WTC11 (cell line): ENCODE measurements at regions not wholly inside any gene's neighbourhood (a gene's known extent, or its start where the extent isn't known, plus 50 kb on each side); places are given as distances from the start of the nearest gene placed in this dataset.

ENCODE experiments used
- ATAC-seq: fragments of 200-7000 bp; cut with Tn5 transposase; 2 replicates; pipeline ENCODE4 v1.10.0; 2021; ENCODE audit warnings: mild to moderate bottlenecking, moderate library complexity
- CTCF ChIA-PET: fragments of 300-600 bp; sonication (Branson Sonifier 250); formaldehyde crosslinking; loops from one replicate; lab custom pipeline; 2021; ENCODE audit warnings: antibody characterized with exemption; lab: Charles Lee
- POLR2A ChIA-PET: fragments of 350-600 bp; sonication (Branson Sonifier 250); formaldehyde crosslinking; loops from one replicate; lab custom pipeline; 2021; ENCODE audit warnings: antibody characterized with exemption; lab: Charles Lee
- DNase-seq: peaks from one replicate; pipeline ENCODE4 v3.0.0; 2021; ENCODE audit warnings: low spot score
- H3K27ac Mint-ChIP-seq: 2 replicates; pipeline ENCODE4 v1.8.0; 2021; ENCODE audit warnings: mixed read lengths
- H3K27me3 Mint-ChIP-seq: 2 replicates; pipeline ENCODE4 v1.8.0; 2021; ENCODE audit warnings: low read depth, mild to moderate bottlenecking, moderate library complexity, mixed read lengths
- H3K36me3 Mint-ChIP-seq: 2 replicates; pipeline ENCODE4 v1.8.0; 2021; ENCODE audit warnings: mixed read lengths
- H3K4me1 Mint-ChIP-seq: 2 replicates; pipeline ENCODE4 v1.8.0; 2022; ENCODE audit warnings: mixed read lengths
- H3K4me3 Mint-ChIP-seq: 2 replicates; pipeline ENCODE4 v1.8.0; 2021; ENCODE audit warnings: mild to moderate bottlenecking, moderate library complexity, mixed read lengths
- H3K9me3 Mint-ChIP-seq: 2 replicates; pipeline ENCODE4 v1.8.0; 2021; ENCODE audit warnings: mixed read lengths
- ATF1 ChIP-seq: sonication (generic); formaldehyde crosslinking; IDR thresholded peaks from 2 replicates; pipeline ENCODE4 v1.8.1; 2023; ENCODE audit warnings: mild to moderate bottlenecking, moderate library complexity, missing genetic modification reagents
- CREB1 ChIP-seq: sonication (generic); formaldehyde crosslinking; IDR thresholded peaks from 2 replicates; pipeline ENCODE4 v1.8.0; 2023; ENCODE audit warnings: mild to moderate bottlenecking, missing genetic modification reagents
- E2F1 ChIP-seq: sonication (generic); formaldehyde crosslinking; IDR thresholded peaks from 2 replicates; pipeline ENCODE4 v1.8.0; 2022; ENCODE audit warnings: mild to moderate bottlenecking, missing genetic modification reagents
- EMX1 ChIP-seq: fragments of 250-450 bp; sonication (Bioruptor Pico); IDR thresholded peaks from 2 replicates; pipeline ENCODE4 v1.8.0; 2021; ENCODE audit warnings: mild to moderate bottlenecking
- ESRRA ChIP-seq: sonication (generic); formaldehyde crosslinking; IDR thresholded peaks from 2 replicates; pipeline ENCODE4 v1.8.1; 2022; ENCODE audit warnings: mild to moderate bottlenecking, missing genetic modification reagents, borderline replicate concordance
- IRF1 ChIP-seq: sonication (generic); formaldehyde crosslinking; IDR thresholded peaks from 2 replicates; pipeline ENCODE4 v1.8.0; 2023; ENCODE audit warnings: missing genetic modification reagents
- JUN ChIP-seq: sonication (generic); formaldehyde crosslinking; IDR thresholded peaks from 2 replicates; pipeline ENCODE4 v1.8.0; 2023; ENCODE audit warnings: mild to moderate bottlenecking, missing genetic modification reagents
- MXD4 ChIP-seq: fragments of 250-450 bp; sonication (Bioruptor Pico); IDR thresholded peaks from 2 replicates; pipeline ENCODE4 v1.8.0; 2021; ENCODE audit warnings: mild to moderate bottlenecking, moderate library complexity, borderline replicate concordance
- NFATC4 ChIP-seq: fragments of 250-450 bp; sonication (Bioruptor Pico); IDR thresholded peaks from 2 replicates; pipeline ENCODE4 v1.9.0; 2021; ENCODE audit warnings: mild to moderate bottlenecking
- NR2C2 ChIP-seq: sonication (generic); formaldehyde crosslinking; IDR thresholded peaks from 2 replicates; pipeline ENCODE4 v1.8.0; 2022; ENCODE audit warnings: mild to moderate bottlenecking, missing genetic modification reagents
- PRRX2 ChIP-seq: fragments of 250-450 bp; sonication (Bioruptor Pico); IDR thresholded peaks from 2 replicates; pipeline ENCODE4 v1.8.0; 2021; ENCODE audit warnings: mild to moderate bottlenecking
- RELA ChIP-seq: sonication (generic); formaldehyde crosslinking; IDR thresholded peaks from 2 replicates; pipeline ENCODE4 v1.8.1; 2022; ENCODE audit warnings: missing genetic modification reagents, mild to moderate bottlenecking, borderline replicate concordance
- RORB ChIP-seq: fragments of 250-450 bp; sonication (Bioruptor Pico); IDR thresholded peaks from 2 replicates; pipeline ENCODE4 v1.9.0; 2021; ENCODE audit warnings: mild to moderate bottlenecking
- SOX15 ChIP-seq: fragments of 250-450 bp; sonication (Bioruptor Pico); IDR thresholded peaks from 2 replicates; pipeline ENCODE4 v1.9.0; 2021; ENCODE audit warnings: mild to moderate bottlenecking
- SP1 ChIP-seq: sonication (generic); formaldehyde crosslinking; conservative IDR thresholded peaks from 2 replicates; pipeline ENCODE4 v1.8.1; 2022; ENCODE audit warnings: missing genetic modification reagents
- TEAD1 ChIP-seq: sonication (generic); formaldehyde crosslinking; IDR thresholded peaks from 2 replicates; pipeline ENCODE4 v1.8.0; 2022; ENCODE audit warnings: mild to moderate bottlenecking, missing genetic modification reagents
- ZBTB21 ChIP-seq: sonication (generic); formaldehyde crosslinking; IDR thresholded peaks from 2 replicates; pipeline ENCODE4 v1.8.1; 2023; ENCODE audit warnings: mild to moderate bottlenecking, missing genetic modification reagents, borderline replicate concordance
- ZNF671 ChIP-seq: fragments of 250-450 bp; sonication (Bioruptor Pico); IDR thresholded peaks from 2 replicates; pipeline ENCODE4 v1.8.0; 2021; ENCODE audit warnings: mild to moderate bottlenecking
- TF ChIP-seq, protein P1 (sequence below): fragments of 250-450 bp; sonication (Bioruptor Pico); conservative IDR thresholded peaks from 2 replicates; pipeline ENCODE4 v1.9.0; 2021; ENCODE audit warnings: mild to moderate bottlenecking
- TF ChIP-seq, protein P2 (sequence below): sonication (generic); formaldehyde crosslinking; IDR thresholded peaks from 2 replicates; pipeline ENCODE4 v1.8.0; 2022; ENCODE audit warnings: mild to moderate bottlenecking, missing genetic modification reagents
- TF ChIP-seq, protein P3 (sequence below): fragments of 250-450 bp; sonication (Bioruptor Pico); IDR thresholded peaks from 2 replicates; pipeline ENCODE4 v1.8.0; 2021; ENCODE audit warnings: mild to moderate bottlenecking
- TF ChIP-seq, protein P4 (sequence below): sonication (generic); formaldehyde crosslinking; IDR thresholded peaks from 2 replicates; pipeline ENCODE4 v1.8.1; 2022; ENCODE audit warnings: low read depth, missing genetic modification reagents, borderline replicate concordance
- TF ChIP-seq, protein P5 (sequence below): sonication (generic); formaldehyde crosslinking; IDR thresholded peaks from 2 replicates; pipeline ENCODE4 v1.8.1; 2023; ENCODE audit warnings: mild to moderate bottlenecking, missing genetic modification reagents, moderate library complexity

GRCh38 chr15:70395164-70395563, 297.4 kb upstream of the TLE3 start (continued):
- no peak for TF ChIP-seq NR2C2 (CRISPR knock-in tag)
- TF ChIP-seq, protein P1, sequence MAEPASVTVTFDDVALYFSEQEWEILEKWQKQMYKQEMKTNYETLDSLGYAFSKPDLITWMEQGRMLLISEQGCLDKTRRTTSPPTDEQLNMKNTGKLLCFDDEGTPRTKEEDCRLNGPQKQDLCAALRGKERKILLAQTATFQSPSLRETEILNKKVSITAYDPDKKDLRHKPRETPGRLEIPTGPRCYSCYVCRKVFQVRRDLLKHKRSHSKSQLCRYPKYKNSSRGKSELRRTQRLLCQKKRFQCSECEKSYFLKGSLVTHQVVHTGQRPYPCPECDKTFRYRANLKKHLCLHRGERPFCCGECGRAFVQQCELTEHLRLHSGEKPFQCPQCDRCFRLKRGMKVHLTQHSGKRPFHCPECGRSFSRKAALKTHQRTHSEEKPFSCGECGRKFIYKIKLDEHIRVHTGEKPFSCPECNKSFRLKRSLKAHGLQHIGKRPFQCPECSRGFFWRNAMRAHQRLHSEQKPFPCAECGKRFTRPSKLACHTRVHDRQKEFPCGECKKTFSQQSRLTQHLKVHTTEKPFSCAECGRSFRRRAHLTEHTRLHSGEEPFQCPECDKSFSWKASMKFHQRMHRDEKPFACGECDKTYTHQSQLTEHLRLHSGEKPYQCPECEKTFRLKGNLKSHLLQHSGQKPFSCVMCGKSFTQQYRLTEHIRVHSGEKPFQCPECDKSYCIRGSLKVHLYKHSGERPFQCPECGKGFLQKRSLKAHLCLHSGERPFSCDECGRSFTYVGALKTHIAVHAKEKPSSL: no peak
- TF ChIP-seq E2F1: no peak
- TF ChIP-seq SOX15 (CRISPR knock-in tag): no peak
- TF ChIP-seq PRRX2: no peak
- TF ChIP-seq TEAD1: no peak
- TF ChIP-seq ESRRA (CRISPR knock-in tag): no peak
- no peak for TF ChIP-seq CREB1 (CRISPR knock-in tag)
- TF ChIP-seq, all 79 proteins: peak for 0

DNA sequence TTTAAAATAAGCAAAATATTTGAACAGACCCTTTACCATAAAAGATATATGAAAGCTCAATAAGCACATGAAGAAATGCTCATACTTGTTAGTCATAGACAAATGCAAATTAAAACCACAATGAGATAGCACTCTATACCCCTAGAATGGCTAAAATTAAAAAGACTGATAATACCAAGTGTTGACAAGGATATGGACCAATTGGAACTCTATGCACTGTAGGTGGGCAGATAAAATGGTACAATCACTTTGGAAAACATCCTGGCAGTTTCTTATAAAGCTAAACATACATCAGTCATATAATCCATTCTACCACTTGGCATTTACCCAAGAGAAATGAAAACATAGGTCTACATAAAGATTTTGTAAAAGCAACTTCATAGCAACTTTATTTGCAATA, 293.0 kb upstream of the TLE3 start:
- H3K4me3 Mint-ChIP-seq: no peak overlapping the region
- H3K4me1 Mint-ChIP-seq: peaks cover 26% of the 10 kb centered on the region
- peaks cover 3% of the 10 kb centered on the region; the same call in 1 of the 2 replicates for H3K27me3 Mint-ChIP-seq
- TF ChIP-seq, protein P2, sequence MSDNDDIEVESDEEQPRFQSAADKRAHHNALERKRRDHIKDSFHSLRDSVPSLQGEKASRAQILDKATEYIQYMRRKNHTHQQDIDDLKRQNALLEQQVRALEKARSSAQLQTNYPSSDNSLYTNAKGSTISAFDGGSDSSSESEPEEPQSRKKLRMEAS (CRISPR knock-in tag): no peak
- no peak for TF ChIP-seq IRF1 (CRISPR knock-in tag)
- TF ChIP-seq ZBTB21 (CRISPR knock-in tag): no peak
- TF ChIP-seq NFATC4: no peak
- TF ChIP-seq, protein P3, sequence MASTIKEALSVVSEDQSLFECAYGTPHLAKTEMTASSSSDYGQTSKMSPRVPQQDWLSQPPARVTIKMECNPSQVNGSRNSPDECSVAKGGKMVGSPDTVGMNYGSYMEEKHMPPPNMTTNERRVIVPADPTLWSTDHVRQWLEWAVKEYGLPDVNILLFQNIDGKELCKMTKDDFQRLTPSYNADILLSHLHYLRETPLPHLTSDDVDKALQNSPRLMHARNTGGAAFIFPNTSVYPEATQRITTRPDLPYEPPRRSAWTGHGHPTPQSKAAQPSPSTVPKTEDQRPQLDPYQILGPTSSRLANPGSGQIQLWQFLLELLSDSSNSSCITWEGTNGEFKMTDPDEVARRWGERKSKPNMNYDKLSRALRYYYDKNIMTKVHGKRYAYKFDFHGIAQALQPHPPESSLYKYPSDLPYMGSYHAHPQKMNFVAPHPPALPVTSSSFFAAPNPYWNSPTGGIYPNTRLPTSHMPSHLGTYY (CRISPR knock-in tag): no peak
- TF ChIP-seq, protein P4, sequence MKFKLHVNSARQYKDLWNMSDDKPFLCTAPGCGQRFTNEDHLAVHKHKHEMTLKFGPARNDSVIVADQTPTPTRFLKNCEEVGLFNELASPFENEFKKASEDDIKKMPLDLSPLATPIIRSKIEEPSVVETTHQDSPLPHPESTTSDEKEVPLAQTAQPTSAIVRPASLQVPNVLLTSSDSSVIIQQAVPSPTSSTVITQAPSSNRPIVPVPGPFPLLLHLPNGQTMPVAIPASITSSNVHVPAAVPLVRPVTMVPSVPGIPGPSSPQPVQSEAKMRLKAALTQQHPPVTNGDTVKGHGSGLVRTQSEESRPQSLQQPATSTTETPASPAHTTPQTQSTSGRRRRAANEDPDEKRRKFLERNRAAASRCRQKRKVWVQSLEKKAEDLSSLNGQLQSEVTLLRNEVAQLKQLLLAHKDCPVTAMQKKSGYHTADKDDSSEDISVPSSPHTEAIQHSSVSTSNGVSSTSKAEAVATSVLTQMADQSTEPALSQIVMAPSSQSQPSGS (CRISPR knock-in tag): no peak
- TF ChIP-seq, protein P5, sequence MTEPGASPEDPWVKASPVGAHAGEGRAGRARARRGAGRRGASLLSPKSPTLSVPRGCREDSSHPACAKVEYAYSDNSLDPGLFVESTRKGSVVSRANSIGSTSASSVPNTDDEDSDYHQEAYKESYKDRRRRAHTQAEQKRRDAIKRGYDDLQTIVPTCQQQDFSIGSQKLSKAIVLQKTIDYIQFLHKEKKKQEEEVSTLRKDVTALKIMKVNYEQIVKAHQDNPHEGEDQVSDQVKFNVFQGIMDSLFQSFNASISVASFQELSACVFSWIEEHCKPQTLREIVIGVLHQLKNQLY (CRISPR knock-in tag): no peak
- TF ChIP-seq EMX1 (CRISPR knock-in tag): no peak
- TF ChIP-seq ATF1 (CRISPR knock-in tag): no peak
- TF ChIP-seq ZNF671 (CRISPR knock-in tag): no peak
- no peak for TF ChIP-seq TEAD1
- no peak for TF ChIP-seq RELA (CRISPR knock-in tag)
- TF ChIP-seq RORB (CRISPR knock-in tag): no peak
- TF ChIP-seq MXD4 (CRISPR knock-in tag): no peak
- TF ChIP-seq JUN (CRISPR knock-in tag): no peak
- TF ChIP-seq SP1: no peak
- TF ChIP-seq, all 79 proteins: peak for 0
- Mint-ChIP-seq H3K9me3 (peaks cover 9% of the 10 kb centered on the region), H3K36me3 (no peaks in the 10 kb centered on the region), H3K27ac (no peak overlapping the region)
- POLR2A ChIA-PET: no interaction called here
- DNase-seq (no peak), ATAC-seq (no peak)
- CTCF ChIA-PET: no interaction called here
